ENCODE measurements at regions not wholly inside any gene's neighbourhood (a gene's known extent, or its start where the extent isn't known, plus 50 kb on each side); places are given as distances from the start of the nearest gene placed in this dataset.

DNA sequence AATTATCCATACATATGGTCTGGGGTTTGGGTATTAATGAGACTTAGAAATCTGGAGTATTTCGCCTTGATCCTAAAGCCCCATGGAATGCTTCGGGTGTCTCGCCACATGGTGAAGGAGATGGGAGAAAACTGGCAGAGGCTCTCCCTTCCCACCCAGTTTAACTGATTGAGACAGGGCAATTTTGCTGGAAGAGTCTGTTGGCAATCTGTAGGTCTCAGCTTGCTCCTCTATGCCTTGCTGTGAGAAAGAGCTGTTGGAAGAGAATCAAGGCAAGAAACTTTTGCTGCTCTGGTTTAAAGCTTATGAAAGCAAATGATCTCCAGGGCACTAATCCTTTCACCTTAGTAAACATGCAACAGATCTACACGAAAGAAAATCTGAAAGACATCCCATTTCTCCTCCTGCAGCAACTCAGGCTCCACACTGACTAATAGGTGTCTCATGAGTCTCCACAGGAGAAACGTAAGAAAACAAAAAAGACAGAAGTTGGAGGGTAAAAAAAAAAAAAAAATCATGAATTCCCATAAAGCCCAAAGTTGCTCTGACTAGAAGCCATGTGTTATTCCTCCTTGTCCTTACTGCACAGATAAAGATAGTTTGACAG lies 369.9 kb downstream of the EFNA5 start:
- RAD21 ChIA-PET (ENCODE audit: low non-redundant PET in 1 of 2, low total read pairs in 2 of 2, uncharacterized antibody in 2 of 2, unreplicated experiment in 2 of 2): no interaction called here
- CTCF ChIA-PET: no interaction called here
- no peaks in the 10 kb centered on the region for H3K36me3 ChIP-seq (ENCODE audit: control insufficient read depth in 1 of 2, insufficient read depth in 2 of 2, low read length in 2 of 2)
- intact Hi-C loops (cut with micrococcal nuclease): no loop called here
- no TSS peak for BruUV-seq (replicated peaks)
- H3K4me2 ChIP-seq (ENCODE audit: low read length): no peak overlapping the region
- no peak overlapping the region for H3K4me3 ChIP-seq (replicated peaks in 1 of 2; ENCODE audit: low read depth in 1 of 2, low read length in 2 of 2)
- H3K9ac ChIP-seq (ENCODE audit: low read length): no peak overlapping the region
- no peaks in the 10 kb centered on the region for H3K79me2 ChIP-seq (ENCODE audit: insufficient read depth, low read length)
- no peak overlapping the region for H3K27ac ChIP-seq (ENCODE audit: low read depth, low read length)
- no peaks in the 10 kb centered on the region for H3K27me3 ChIP-seq (ENCODE audit: insufficient read depth, low read length)
- no peak for TF ChIP-seq YY1 (IDR thresholded peaks at IDR 0.05; ENCODE audit: extremely low read depth, insufficient replicate concordance, low read depth, low read length)
- TF ChIP-seq ZNF274 (IDR thresholded peaks at IDR 0.05; ENCODE audit: low read depth, low read length): no peak
- TF ChIP-seq EZH2 (IDR thresholded peaks at IDR 0.05): no peak
- TF ChIP-seq, protein P1, sequence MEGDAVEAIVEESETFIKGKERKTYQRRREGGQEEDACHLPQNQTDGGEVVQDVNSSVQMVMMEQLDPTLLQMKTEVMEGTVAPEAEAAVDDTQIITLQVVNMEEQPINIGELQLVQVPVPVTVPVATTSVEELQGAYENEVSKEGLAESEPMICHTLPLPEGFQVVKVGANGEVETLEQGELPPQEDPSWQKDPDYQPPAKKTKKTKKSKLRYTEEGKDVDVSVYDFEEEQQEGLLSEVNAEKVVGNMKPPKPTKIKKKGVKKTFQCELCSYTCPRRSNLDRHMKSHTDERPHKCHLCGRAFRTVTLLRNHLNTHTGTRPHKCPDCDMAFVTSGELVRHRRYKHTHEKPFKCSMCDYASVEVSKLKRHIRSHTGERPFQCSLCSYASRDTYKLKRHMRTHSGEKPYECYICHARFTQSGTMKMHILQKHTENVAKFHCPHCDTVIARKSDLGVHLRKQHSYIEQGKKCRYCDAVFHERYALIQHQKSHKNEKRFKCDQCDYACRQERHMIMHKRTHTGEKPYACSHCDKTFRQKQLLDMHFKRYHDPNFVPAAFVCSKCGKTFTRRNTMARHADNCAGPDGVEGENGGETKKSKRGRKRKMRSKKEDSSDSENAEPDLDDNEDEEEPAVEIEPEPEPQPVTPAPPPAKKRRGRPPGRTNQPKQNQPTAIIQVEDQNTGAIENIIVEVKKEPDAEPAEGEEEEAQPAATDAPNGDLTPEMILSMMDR (IDR thresholded peaks at IDR 0.05 in 2 of 3, conservative IDR thresholded peaks at IDR 0.05 in 1 of 3; ENCODE audit: borderline replicate concordance in 1 of 3, insufficient read depth in 1 of 3, low read depth in 2 of 3, low read length in 2 of 3): no peak
- no peak for TF ChIP-seq RAD21 (IDR thresholded peaks at IDR 0.05; ENCODE audit: low read depth)
- TF ChIP-seq SIN3A (IDR thresholded peaks at IDR 0.05; ENCODE audit: low read depth): no peak
- TF ChIP-seq, protein P2, sequence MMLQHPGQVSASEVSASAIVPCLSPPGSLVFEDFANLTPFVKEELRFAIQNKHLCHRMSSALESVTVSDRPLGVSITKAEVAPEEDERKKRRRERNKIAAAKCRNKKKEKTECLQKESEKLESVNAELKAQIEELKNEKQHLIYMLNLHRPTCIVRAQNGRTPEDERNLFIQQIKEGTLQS (IDR thresholded peaks at IDR 0.05): no peak
- TF ChIP-seq TCF7L2 (IDR thresholded peaks at IDR 0.05; ENCODE audit: borderline replicate concordance, extremely low read depth, insufficient read depth, insufficient read length): no peak
- no peak for TF ChIP-seq ELF1 (IDR thresholded peaks at IDR 0.05; ENCODE audit: borderline replicate concordance, low read depth)
- TF ChIP-seq FOSL1 (IDR thresholded peaks at IDR 0.05; ENCODE audit: low read depth): no peak
- TF ChIP-seq SRF (IDR thresholded peaks at IDR 0.05; ENCODE audit: low read depth): no peak
- no peak for TF ChIP-seq JUND (IDR thresholded peaks at IDR 0.05)
- TF ChIP-seq CBX3 (IDR thresholded peaks at IDR 0.05; ENCODE audit: low read depth): no peak
- no peak for TF ChIP-seq SP1 (IDR thresholded peaks at IDR 0.05; ENCODE audit: low read depth)
- TF ChIP-seq POLR2A (IDR thresholded peaks at IDR 0.05; ENCODE audit: borderline replicate concordance, extremely low read depth, insufficient read depth, insufficient read length): no peak
- no peak for TF ChIP-seq EGR1 (IDR thresholded peaks at IDR 0.05; ENCODE audit: low read depth)
- no peak for TF ChIP-seq ZFX (IDR thresholded peaks at IDR 0.05)
- no peak for TF ChIP-seq CEBPB (IDR thresholded peaks at IDR 0.05; ENCODE audit: low read depth)
- no peak overlapping the region for H2AFZ ChIP-seq (ENCODE audit: low read depth, low read length, poor library complexity, severe bottlenecking)
- no peak for ATAC-seq
- H3K9me3 ChIP-seq (ENCODE audit: control insufficient read depth in 1 of 2, insufficient read depth in 1 of 2, low read depth in 1 of 2, low read length in 2 of 2): no peaks in the 10 kb centered on the region
- H3K9me2 ChIP-seq (ENCODE audit: insufficient read depth): no peaks in the 10 kb centered on the region
- POLR2A ChIA-PET: no interaction called here
- H4K20me1 ChIP-seq (ENCODE audit: insufficient read depth): no peaks in the 10 kb centered on the region
- DNase-seq (ENCODE audit: low read depth, low spot score): no peak
- H3K4me1 ChIP-seq (ENCODE audit: control insufficient read depth in 1 of 2, insufficient read depth in 2 of 2, low read length in 2 of 2): no peaks in the 10 kb centered on the region

All from HCT116 (cell line).